GM18499 (cell line): ENCODE measurements at regions not wholly inside any gene's neighbourhood (a gene's known extent, or its start where the extent isn't known, plus 50 kb on each side); places are given as distances from the start of the nearest gene placed in this dataset.

ENCODE experiments used
- ATAC-seq: cut with Tn5 transposase; IDR thresholded peaks from one replicate; pipeline ENCODE4 v1.9.1; 2021; ENCODE audit warnings: moderate number of reproducible peaks; ENCODE audit not compliant: insufficient read depth, unreplicated experiment

GRCh38 chr10:110410329-110411046 lies 87.2 kb upstream of the DUSP5 start:
- ATAC-seq, result no peak

GRCh38 chr10:110411047-110411410 lies 86.7 kb upstream of the DUSP5 start:
- ATAC-seq, result no peak

DNA sequence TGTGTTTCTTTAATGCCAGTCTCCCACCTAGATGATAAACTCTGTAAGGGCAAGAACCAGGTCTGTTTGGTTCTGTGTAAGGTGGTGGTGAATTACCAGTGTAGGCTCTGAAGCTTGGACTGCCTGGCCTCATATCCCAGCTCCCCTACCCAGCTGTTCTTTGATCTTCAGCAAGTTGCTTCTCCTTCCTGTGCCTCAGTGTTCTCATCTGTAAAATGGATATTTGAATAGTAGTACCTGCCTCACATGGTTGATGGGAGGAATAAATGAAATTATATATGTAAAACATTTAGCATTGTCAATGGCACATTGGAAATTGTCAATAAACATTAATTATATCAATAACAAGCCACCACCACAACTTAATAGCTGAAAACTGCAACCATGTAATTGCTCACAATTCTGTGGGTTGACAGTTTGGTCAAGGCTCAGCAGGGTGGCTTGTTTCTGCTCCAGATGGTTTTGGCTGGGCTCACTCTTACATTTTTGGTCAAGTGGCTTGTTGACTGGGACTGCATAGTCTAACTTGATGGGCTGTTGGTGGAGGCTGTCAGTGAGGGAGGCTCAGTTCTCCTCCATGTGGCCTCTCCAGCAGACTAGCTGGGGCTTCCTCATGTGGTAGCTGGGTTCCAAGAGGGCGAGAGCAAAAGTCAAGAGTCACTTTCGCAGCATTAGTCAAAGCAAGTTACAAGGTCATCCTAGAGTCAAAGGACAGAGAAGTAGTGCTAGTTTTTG lies 84.5 kb upstream of the DUSP5 start:
- no peak for ATAC-seq

GRCh38 chr10:110413903-110414547 lies 83.7 kb upstream of the DUSP5 start:
- no peak for ATAC-seq

- ATAC-seq, result peak; percentile 68
These were observed 83.0 kb upstream of the DUSP5 start for GRCh38 chr10:110414548-110415309.

DNA sequence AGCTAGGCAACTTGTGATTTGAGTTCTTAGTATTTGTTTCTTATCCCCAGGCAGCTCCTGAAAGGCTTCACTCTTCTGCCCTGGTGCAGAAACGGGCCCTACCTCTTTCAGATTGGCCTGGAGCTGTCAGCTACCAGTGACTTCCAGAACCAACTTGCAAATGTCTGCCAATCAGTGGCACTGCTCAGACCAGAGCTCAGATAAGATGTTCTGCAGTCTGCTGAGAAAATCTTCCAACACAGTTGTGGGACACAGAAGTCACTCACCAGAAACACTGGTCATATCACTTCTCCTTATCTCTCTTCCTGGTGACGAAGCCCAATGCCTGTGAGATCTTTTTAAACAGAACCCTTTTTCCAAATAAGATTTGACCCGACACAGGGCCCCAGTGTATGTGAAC lies 81.9 kb upstream of the DUSP5 start:
- no peak for ATAC-seq

GRCh38 chr10:110416776-110417711 lies 80.7 kb upstream of the DUSP5 start:
- ATAC-seq, result no peak

GRCh38 chr10:110418218-110418617 lies 79.5 kb upstream of the DUSP5 start:
- ATAC-seq, result no peak

- no peak for ATAC-seq
These were observed 78.4 kb upstream of the DUSP5 start for GRCh38 chr10:110419265-110419664.

- ATAC-seq, result no peak
These were observed 77.1 kb upstream of the DUSP5 start for GRCh38 chr10:110420401-110421193.

GRCh38 chr10:110421512-110422138 lies 76.1 kb upstream of the DUSP5 start:
- no peak for ATAC-seq

GRCh38 chr10:110422548-110422947 lies 75.2 kb upstream of the DUSP5 start:
- ATAC-seq, result no peak

GRCh38 chr10:110423650-110424049 lies 74.1 kb upstream of the DUSP5 start:
- no peak for ATAC-seq

DNA sequence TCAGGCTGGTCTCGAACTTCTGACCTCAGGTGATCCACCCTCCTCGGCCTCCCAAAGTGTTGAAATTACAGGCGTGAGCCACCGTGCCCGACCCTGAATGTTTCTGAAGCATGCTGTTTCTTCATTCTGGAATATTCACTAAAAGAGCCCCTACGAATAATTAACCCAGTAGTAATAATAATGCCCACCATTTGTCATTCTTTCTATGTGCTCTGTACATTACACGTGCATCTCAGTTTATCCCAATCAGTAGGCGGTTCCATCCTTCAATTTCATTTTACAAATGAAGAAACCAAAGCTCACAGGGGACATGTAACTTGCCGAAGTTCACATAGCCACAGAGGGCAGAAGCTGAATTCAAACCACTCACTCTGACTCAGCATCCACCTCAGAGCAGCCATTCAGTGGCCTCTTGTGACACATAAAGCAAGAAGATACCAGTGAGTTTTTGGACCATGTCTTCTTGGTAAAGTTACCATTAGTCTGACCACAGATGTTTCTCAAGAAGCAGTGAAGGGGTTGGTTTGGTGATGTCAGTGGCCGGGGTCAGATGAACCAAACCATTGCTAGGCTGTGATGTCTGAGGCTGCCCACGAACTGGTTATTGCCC lies 71.9 kb upstream of the DUSP5 start:
- peak; percentile 85 for ATAC-seq

DNA sequence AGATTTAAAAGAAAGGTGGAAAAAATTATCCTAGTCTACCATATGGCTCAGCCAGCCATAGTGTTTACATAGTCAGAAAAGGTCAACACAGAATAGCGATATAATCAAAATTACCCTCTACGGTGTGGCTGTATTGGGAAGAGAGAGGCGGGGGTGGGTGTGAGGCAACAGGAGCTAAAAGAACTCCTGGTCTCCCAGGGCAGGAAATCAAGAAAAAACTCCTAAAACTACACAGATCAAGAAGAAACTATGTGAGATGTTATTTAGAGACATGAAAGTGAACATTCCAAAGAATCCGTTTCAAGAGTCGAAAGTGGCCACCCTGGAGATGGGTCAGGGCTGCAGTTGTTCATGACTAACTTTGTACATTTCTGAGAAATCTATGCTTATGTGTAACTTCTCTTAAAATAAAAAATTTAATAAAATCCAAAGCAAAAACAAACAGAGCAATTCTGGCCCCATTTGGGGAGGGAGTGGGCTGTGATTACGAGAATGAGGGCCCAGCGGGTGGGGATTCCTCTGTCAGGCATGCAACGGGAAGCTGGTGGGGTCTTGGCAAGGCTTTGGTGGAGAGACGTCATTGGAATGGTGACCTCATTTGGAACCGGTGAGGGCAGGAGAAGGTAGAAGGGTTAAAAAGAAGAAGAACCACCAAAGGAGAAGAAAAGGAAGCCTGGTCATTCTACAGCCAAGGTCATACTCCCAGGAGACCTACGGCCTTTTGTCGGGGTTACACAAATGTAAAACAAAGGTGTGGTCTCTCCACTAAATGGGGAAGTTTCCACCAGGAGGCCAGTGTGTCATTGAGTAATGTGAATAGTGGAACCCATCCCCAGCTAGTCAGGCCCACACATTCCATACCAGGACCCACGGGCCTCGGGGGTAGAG lies 71.2 kb upstream of the DUSP5 start:
- ATAC-seq, result no peak

DNA sequence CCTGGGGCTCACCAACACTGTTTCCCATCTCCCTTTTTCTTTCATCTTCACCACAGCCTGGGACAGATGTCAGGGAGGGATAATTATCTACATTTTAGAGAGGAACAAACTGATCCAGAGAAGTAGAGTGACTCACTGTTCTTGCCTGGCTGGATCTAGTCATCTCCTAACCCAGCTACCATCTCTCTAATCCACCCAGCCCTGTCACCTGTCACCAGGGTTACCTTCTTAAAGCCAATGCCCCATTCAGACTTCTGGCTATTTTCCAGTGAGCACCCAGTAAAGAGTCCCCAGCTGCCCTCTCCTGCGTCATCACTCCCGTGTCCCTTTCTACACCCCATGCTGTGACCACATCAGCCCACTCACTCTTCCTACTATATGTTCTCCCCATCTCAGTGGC lies 68.4 kb upstream of the DUSP5 start:
- no peak for ATAC-seq
